ENCODE measurements at regions not wholly inside any gene's neighbourhood (a gene's known extent, or its start where the extent isn't known, plus 50 kb on each side); places are given as distances from the start of the nearest gene placed in this dataset.

GRCh38 chr3:25854214-25854613, 64.3 kb downstream of the OXSM start:
- TF ChIP-seq CTCF (IDR thresholded peaks at IDR 0.05) (no peak), ZFX (IDR thresholded peaks at IDR 0.05; ENCODE audit: borderline replicate concordance) (no peak)
